ENCODE measurements at regions not wholly inside any gene's neighbourhood (a gene's known extent, or its start where the extent isn't known, plus 50 kb on each side); places are given as distances from the start of the nearest gene placed in this dataset.
"Not testable (repeated sequence)": the region's sequence is repeated elsewhere in the genome, so short reads cannot be mapped to it uniquely, and the experiment has no call there.

- Mint-ChIP-seq H3K36me3 (peaks cover 0 to 6% of the 10 kb centered on the region in 2 donors), H3K27ac (no peak overlapping the region), H3K9me3 (peaks cover 5 to 13% of the 10 kb centered on the region in 2 donors)
- DNase-seq (ENCODE audit: low spot score in 2 of 2), result no peak
- ATAC-seq, result no peak
Measured at GRCh38 chr1:191002768-191003167, 525.1 kb upstream of the BRINP3 start.

DNA sequence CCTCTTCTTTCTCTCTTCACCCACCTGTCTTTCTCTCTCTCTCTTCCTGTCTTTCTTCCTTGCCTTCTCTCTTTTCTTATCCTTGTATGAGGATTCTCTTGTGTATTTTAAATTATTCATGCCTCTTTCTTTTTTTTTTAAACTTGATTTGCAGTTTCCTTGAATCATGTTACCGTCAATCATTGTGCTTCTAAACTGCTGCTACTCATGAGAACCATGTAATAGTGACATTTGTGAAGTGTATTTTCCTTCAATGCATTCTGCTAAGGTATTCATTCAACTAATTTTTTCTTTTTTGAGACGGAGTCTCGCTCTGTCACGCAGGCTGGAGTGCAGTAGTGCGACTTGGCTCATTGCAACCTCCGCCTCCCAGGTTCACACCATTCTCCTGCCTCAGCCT is 539.1 kb upstream of the BRINP3 start:
- no peak for DNase-seq (ENCODE audit: low spot score in 2 of 2)
- Mint-ChIP-seq H3K36me3 (no peaks in the 10 kb centered on the region), H3K27ac (no peak overlapping the region), H3K9me3 (peaks cover 0 to 18% of the 10 kb centered on the region in 2 donors)
- ATAC-seq, result no peak

GRCh38 chr1:191022856-191023255 is 545.2 kb upstream of the BRINP3 start:
- Mint-ChIP-seq H3K9me3 (peaks cover 6 to 13% of the 10 kb centered on the region in 2 donors), H3K27ac (no peak overlapping the region), H3K36me3 (peaks cover 0 to 5% of the 10 kb centered on the region in 2 donors)
- DNase-seq (ENCODE audit: low spot score in 2 of 2) (no peak), ATAC-seq (no peak)

DNA sequence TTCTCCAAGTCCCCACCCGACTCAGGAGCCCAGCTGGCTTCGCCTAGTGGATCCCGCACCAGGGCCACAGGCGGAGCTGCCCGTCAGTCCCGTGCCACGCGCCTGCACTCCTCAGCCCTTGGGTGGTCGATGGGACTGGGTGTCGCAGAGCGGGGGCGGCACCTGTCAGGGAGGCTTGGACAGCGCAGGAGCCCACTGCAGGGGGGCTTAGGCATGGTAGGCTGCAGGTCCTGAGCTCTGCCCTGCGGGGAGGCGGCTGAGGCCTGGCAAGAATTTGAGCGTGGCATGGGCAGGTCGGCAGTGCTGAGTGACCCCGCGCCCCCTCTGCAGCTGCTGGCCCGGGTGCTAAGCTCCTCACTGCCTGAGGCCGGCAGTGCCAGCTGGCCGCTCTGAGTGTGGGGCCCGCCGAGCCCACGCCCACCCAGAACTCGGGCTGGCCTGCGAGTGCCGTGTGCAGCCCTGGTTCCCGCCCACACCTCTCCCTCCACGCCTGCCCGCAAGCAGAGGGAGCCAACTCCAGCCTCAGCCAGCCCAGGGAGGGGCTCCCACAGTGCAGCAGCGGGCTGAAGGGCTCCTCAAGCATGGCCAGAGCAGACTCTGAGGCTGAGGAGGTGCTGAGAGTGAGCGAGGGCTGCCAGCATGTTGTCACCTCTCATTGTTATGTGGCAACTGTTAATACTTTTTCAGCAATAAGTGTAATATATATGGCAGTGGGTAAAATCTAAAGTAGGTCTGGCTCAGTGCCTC is 548.4 kb upstream of the BRINP3 start:
- ATAC-seq, result no peak
- no peak for DNase-seq (ENCODE audit: low spot score in 2 of 2)
- Mint-ChIP-seq H3K9me3 (peaks cover 30 to 31% of the 10 kb centered on the region in 2 donors), H3K27ac (no peak overlapping the region), H3K36me3 (peaks cover 0 to 18% of the 10 kb centered on the region in 2 donors)

DNA sequence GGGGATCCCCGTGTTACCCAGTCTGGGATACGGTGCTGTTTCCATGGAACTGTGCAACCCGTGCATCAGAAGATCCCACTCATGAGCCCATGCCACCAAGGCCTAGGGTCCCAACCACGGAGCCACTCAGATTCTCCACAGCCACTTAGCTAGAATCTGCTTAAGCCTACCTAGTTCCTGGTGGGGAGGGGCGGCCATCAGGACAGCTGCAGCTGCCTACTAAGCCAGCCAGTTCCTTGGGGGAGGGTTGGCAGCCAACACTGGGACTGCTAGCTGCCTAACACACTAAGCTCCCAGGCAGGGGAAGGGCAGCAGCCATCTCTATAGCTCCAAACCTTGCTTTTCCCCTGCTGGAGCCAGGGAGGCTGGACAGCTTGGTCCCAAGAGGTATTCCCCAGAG is 549.2 kb upstream of the BRINP3 start:
- H3K27ac Mint-ChIP-seq, result no peak overlapping the region
- DNase-seq (ENCODE audit: low spot score in 2 of 2) (no peak), ATAC-seq (no peak)
- peaks cover 31 to 34% of the 10 kb centered on the region in 2 donors for H3K9me3 Mint-ChIP-seq
- peaks cover 0 to 18% of the 10 kb centered on the region in 2 donors for H3K36me3 Mint-ChIP-seq

GRCh38 chr1:191034132-191034531 is 556.5 kb upstream of the BRINP3 start:
- H3K27ac Mint-ChIP-seq, result no peak overlapping the region
- peaks cover 24 to 31% of the 10 kb centered on the region in 2 donors for H3K9me3 Mint-ChIP-seq
- DNase-seq (ENCODE audit: low spot score in 2 of 2) (no peak), ATAC-seq (no peak)
- peaks cover 0 to 9% of the 10 kb centered on the region in 2 donors for H3K36me3 Mint-ChIP-seq

GRCh38 chr1:191043066-191043465 is 565.4 kb upstream of the BRINP3 start:
- peaks cover 10 to 22% of the 10 kb centered on the region in 2 donors for H3K9me3 Mint-ChIP-seq
- H3K36me3 Mint-ChIP-seq, result no peaks in the 10 kb centered on the region
- H3K27ac Mint-ChIP-seq, result no peak overlapping the region
- DNase-seq (ENCODE audit: low spot score in 2 of 2), result no peak
- no peak for ATAC-seq

DNA sequence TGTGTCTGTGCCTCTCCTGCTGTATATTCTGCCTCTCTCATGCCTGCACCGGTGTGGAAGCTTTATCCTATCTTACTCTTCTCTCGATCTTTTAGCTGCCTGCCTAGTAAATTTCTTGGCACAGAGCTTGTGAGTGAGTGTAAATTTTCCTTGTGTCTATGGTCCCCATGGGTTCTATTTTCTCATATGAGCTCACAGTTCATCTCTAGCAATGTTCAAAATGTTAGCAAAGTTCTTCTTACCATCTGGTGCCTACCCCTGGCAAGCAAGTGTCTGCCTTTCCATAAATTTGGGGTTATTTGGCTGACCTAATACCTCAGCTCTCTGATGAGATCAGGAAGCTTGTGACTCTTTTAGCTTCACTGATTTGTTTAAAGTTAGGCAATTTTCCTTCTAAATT is 572.1 kb upstream of the BRINP3 start:
- DNase-seq (ENCODE audit: low spot score in 2 of 2) (no peak), ATAC-seq (no peak)
- Mint-ChIP-seq H3K9me3 (peaks cover 36 to 37% of the 10 kb centered on the region in 2 donors), H3K27ac (no peak overlapping the region), H3K36me3 (no peaks in the 10 kb centered on the region)

GRCh38 chr1:191052888-191053287 is 575.2 kb upstream of the BRINP3 start:
- no peaks in the 10 kb centered on the region for H3K36me3 Mint-ChIP-seq

GRCh38 chr1:191065346-191065745 is 587.7 kb upstream of the BRINP3 start:
- peaks cover 0 to 12% of the 10 kb centered on the region in 2 donors for H3K36me3 Mint-ChIP-seq
- no peak for ATAC-seq

More at GRCh38 chr1:191052888-191053287, 575.2 kb upstream of the BRINP3 start:
- peaks cover 26 to 27% of the 10 kb centered on the region in 2 donors for H3K9me3 Mint-ChIP-seq
- ATAC-seq (no peak), DNase-seq (ENCODE audit: low spot score in 2 of 2) (no peak)
- H3K27ac Mint-ChIP-seq, result no peak overlapping the region

DNA sequence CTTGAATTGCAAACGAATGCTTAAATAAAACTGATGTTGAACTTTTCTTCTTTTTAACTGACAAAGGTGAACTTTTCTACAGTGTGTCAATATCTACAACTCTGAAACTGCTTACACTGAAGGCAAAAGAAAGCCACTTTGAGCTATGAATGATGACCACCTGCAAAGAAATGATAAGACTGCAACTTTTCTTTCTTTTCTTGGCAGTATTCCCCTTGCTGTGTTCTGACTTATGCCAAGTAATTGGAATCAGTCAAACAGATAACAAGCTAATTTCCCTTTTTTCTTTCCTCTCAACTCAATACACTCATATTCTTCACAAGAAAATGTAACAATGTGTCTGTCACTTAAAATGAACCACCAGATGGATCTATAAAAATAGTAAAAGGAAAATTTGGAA is 588.1 kb upstream of the BRINP3 start:
- DNase-seq (ENCODE audit: low spot score in 2 of 2) (no peak), ATAC-seq (no peak)
- peaks cover 0 to 12% of the 10 kb centered on the region in 2 donors for H3K36me3 Mint-ChIP-seq
- no peak overlapping the region for H3K27ac Mint-ChIP-seq
- peaks cover 7 to 23% of the 10 kb centered on the region in 2 donors for H3K9me3 Mint-ChIP-seq

More at GRCh38 chr1:191065346-191065745, 587.7 kb upstream of the BRINP3 start:
- no peak for DNase-seq (ENCODE audit: low spot score in 2 of 2)
- Mint-ChIP-seq H3K9me3 (peaks cover 11 to 26% of the 10 kb centered on the region in 2 donors), H3K27ac (no peak overlapping the region)

DNA sequence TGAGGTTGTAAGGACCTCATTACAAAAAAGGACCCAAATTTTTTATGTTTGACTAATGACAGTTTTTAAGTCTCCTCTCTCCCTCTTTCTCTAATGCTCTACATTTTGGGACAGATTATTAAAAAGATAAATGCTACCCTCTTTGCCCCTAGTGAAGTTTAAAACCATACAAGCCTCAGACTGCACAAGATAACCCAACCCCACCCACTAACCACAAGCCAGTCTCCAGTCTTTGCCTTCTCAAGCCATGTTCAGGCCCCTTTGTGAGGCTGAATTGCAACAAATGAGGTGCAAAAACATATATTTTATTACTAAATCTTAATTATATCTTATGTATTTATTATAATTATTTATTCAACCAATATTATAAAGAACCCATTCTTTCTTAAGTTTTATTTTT is 597.2 kb upstream of the BRINP3 start:
- no peak for DNase-seq (ENCODE audit: low spot score in 2 of 2)
- Mint-ChIP-seq H3K27ac (no peak overlapping the region), H3K9me3 (peaks cover 0 to 6% of the 10 kb centered on the region in 2 donors), H3K36me3 (no peaks in the 10 kb centered on the region)
- no peak for ATAC-seq

DNA sequence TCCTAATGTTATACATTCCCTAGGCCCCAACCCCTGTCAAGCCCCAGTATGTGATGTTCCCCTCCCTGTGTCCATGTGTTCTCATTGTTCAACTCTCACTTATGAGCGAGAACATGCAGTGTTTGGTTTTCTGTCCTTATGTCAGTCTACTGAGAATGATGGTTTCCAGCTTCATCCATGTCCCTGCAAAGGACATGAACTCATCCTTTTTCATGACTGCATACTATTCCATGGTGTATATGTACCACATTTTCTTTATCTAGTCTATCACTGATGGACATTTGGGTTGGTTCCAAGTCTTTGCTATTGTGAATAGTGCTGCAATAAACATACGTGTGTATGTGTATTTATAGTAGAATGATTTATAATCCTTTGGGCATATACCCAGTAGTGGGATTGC is 605.4 kb upstream of the BRINP3 start:
- H3K9me3 Mint-ChIP-seq, result peaks cover 8 to 36% of the 10 kb centered on the region in 2 donors
- H3K36me3 Mint-ChIP-seq; DNase-seq (ENCODE audit: low spot score in 2 of 2); H3K27ac Mint-ChIP-seq; ATAC-seq: not testable (repeated sequence)

DNA sequence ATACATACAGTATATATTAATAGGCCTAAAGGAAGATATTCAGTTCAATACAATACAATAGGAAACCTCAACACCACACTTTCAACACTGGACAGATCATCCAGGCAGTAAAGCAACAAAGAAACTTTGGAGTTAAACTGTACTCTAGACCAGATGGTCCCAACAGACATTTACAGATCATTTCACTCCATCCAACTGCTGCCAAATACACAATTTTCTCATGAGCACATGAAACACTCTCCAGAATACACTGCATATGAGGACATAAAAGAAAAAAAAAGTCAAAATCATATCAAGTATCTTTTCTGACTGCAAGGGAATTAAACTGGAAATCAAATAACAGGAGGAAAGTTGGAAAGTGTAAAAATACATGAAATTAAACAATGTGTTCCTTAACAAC is 607.5 kb upstream of the BRINP3 start:
- Mint-ChIP-seq H3K36me3 (no peaks in the 10 kb centered on the region), H3K9me3 (peaks cover 8 to 37% of the 10 kb centered on the region in 2 donors), H3K27ac (no peak overlapping the region)
- ATAC-seq, result no peak
- no peak for DNase-seq (ENCODE audit: low spot score in 2 of 2)

DNA sequence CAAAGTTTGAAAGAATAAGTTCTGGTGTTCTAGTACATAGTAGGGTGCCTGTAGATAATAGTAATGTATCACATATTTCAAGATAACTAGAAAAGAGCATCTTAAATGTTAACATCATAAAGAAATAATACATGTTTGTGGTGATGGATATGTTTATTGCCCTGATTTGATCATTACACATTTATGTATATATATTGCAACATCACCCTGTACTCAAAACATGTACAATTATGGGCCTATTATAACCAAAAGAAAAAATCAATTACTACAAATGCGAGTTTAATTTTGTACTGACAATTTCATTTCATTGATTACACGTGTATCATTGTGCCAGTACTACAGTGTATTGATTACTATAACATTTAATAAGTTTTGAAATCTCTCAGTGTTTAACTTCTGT is 609.2 kb upstream of the BRINP3 start:
- Mint-ChIP-seq H3K27ac (no peak overlapping the region), H3K36me3 (no peaks in the 10 kb centered on the region), H3K9me3 (peaks cover 13 to 25% of the 10 kb centered on the region in 2 donors)
- ATAC-seq (no peak), DNase-seq (ENCODE audit: low spot score in 2 of 2) (no peak)

- Mint-ChIP-seq H3K36me3 (no peaks in the 10 kb centered on the region), H3K27ac (no peak overlapping the region), H3K9me3 (peaks cover 20 to 21% of the 10 kb centered on the region in 2 donors)
- DNase-seq (ENCODE audit: low spot score in 2 of 2) (no peak), ATAC-seq (no peak)
Measured at GRCh38 chr1:191096405-191096804, 618.7 kb upstream of the BRINP3 start.

- Mint-ChIP-seq H3K36me3 (no peaks in the 10 kb centered on the region), H3K27ac (no peak overlapping the region), H3K9me3 (peaks cover 9 to 13% of the 10 kb centered on the region in 2 donors)
- no peak for DNase-seq (ENCODE audit: low spot score in 2 of 2)
- no peak for ATAC-seq
Measured at GRCh38 chr1:191099696-191100095, 622.0 kb upstream of the BRINP3 start.

- Mint-ChIP-seq H3K27ac (no peak overlapping the region), H3K36me3 (no peaks in the 10 kb centered on the region), H3K9me3 (peaks cover 16 to 28% of the 10 kb centered on the region in 2 donors)
- ATAC-seq (no peak), DNase-seq (ENCODE audit: low spot score in 2 of 2) (no peak)
Measured at GRCh38 chr1:191101960-191102359, 624.3 kb upstream of the BRINP3 start.
